SK-N-MC (cell line): ENCODE measurements at regions not wholly inside any gene's neighbourhood (a gene's known extent, or its start where the extent isn't known, plus 50 kb on each side); places are given as distances from the start of the nearest gene placed in this dataset.
"Not testable (repeated sequence)": the region's sequence is repeated elsewhere in the genome, so short reads cannot be mapped to it uniquely, and the experiment has no call there.

Experiments
- DNase-seq: peaks from one replicate; pipeline ENCODE4 v3.0.0-alpha.2; 2011; ENCODE audit warnings: low read depth, low spot score
- H3K27ac ChIP-seq: fragments of 200-600 bp; sonication (generic); 2 replicates; pipeline ENCODE4 v1.5.1; 2016; ENCODE audit warnings: mixed run types
- H3K36me3 ChIP-seq: fragments of 200-600 bp; sonication (generic); 2 replicates; pipeline ENCODE4 v1.6.1; 2017; ENCODE audit warnings: antibody characterized with exemption, low read length, mixed read lengths; ENCODE audit not compliant: insufficient read depth
- H3K4me3 ChIP-seq: fragments of 200-600 bp; sonication (generic); 2 replicates; pipeline ENCODE4 v1.5.1; 2016
- H3K9ac ChIP-seq: fragments of 200-600 bp; sonication (generic); 2 replicates; pipeline ENCODE4 v1.8.0; 2017; ENCODE audit warnings: mixed run types, mixed read lengths; ENCODE audit not compliant: insufficient read length
- H3K9me3 ChIP-seq: fragments of 200-600 bp; sonication (generic); 2 replicates; pipeline ENCODE4 v1.6.1; 2017; ENCODE audit warnings: low read depth, mild to moderate bottlenecking, antibody characterized with exemption, low read length, moderate library complexity, mixed read lengths
- EZH2 ChIP-seq: fragments of 200-600 bp; sonication (generic); IDR thresholded peaks from one replicate; pipeline ENCODE4 v1.6.1; 2017; ENCODE audit warnings: antibody characterized with exemption
- FOXP2 ChIP-seq: optimal IDR thresholded peaks from 2 replicates; pipeline ENCODE3; 2011; ENCODE audit warnings: mild to moderate bottlenecking, moderate library complexity; ENCODE audit not compliant: insufficient read depth; ENCODE audit errors: extremely low read length, control extremely low read depth
- POLR2AphosphoS5 ChIP-seq: IDR thresholded peaks from 2 replicates; pipeline ENCODE4 v1.6.1; 2012; ENCODE audit warnings: mild to moderate bottlenecking, low read depth, low read length, borderline replicate concordance

- Histone ChIP-seq H3K27ac (no peak overlapping the region), H3K9me3 (no peaks in the 10 kb centered on the region), H3K36me3 (no peaks in the 10 kb centered on the region), H3K9ac (no peak overlapping the region), H3K4me3 (no peak overlapping the region)
- DNase-seq: no peak
- TF ChIP-seq EZH2: no peak
- TF ChIP-seq POLR2AphosphoS5: no peak
- no peak for TF ChIP-seq FOXP2
Observed at GRCh38 chr3:72031581-72031980, 246.6 kb upstream of the PROK2 start.

- not testable (repeated sequence) for H3K36me3 ChIP-seq, H3K4me3 ChIP-seq, H3K9ac ChIP-seq, DNase-seq, H3K9me3 ChIP-seq, H3K27ac ChIP-seq
Observed at GRCh38 chr3:72030296-72030695, 245.3 kb upstream of the PROK2 start.

GRCh38 chr3:72028726-72029125 lies 243.8 kb upstream of the PROK2 start:
- not testable (repeated sequence) for H3K27ac ChIP-seq, DNase-seq, H3K4me3 ChIP-seq, H3K9ac ChIP-seq, H3K9me3 ChIP-seq, H3K36me3 ChIP-seq

- not testable (repeated sequence) for H3K9ac ChIP-seq, H3K9me3 ChIP-seq, H3K27ac ChIP-seq, H3K36me3 ChIP-seq, H3K4me3 ChIP-seq, DNase-seq
Observed at GRCh38 chr3:72028307-72028706, 243.4 kb upstream of the PROK2 start.

GRCh38 chr3:72027728-72028127 lies 242.8 kb upstream of the PROK2 start:
- H3K4me3 ChIP-seq, H3K27ac ChIP-seq, DNase-seq, H3K9me3 ChIP-seq, H3K36me3 ChIP-seq, H3K9ac ChIP-seq: not testable (repeated sequence)

GRCh38 chr3:72022027-72022426 lies 237.1 kb upstream of the PROK2 start:
- no peaks in the 10 kb centered on the region for H3K36me3 ChIP-seq

GRCh38 chr3:72021531-72021930 lies 236.6 kb upstream of the PROK2 start:
- TF ChIP-seq EZH2 (no peak), POLR2AphosphoS5 (no peak), FOXP2 (no peak)
- no peak for DNase-seq
- Histone ChIP-seq H3K9me3 (no peaks in the 10 kb centered on the region), H3K27ac (no peak overlapping the region), H3K9ac (no peak overlapping the region), H3K36me3 (no peaks in the 10 kb centered on the region), H3K4me3 (no peak overlapping the region)

More at GRCh38 chr3:72022027-72022426, 237.1 kb upstream of the PROK2 start:
- no peak overlapping the region for H3K9ac ChIP-seq
- H3K9me3 ChIP-seq: no peaks in the 10 kb centered on the region
- H3K4me3 ChIP-seq: no peak overlapping the region
- no peak for DNase-seq
- TF ChIP-seq POLR2AphosphoS5 (no peak), FOXP2 (no peak), EZH2 (no peak)
- H3K27ac ChIP-seq: no peak overlapping the region

- H3K9ac ChIP-seq: no peak overlapping the region
- TF ChIP-seq EZH2 (no peak), POLR2AphosphoS5 (no peak), FOXP2 (no peak)
- H3K36me3 ChIP-seq: no peaks in the 10 kb centered on the region
- no peak for DNase-seq
- no peak overlapping the region for H3K4me3 ChIP-seq
- H3K27ac ChIP-seq: no peak overlapping the region
- no peaks in the 10 kb centered on the region for H3K9me3 ChIP-seq
Observed at GRCh38 chr3:72018343-72018984, 233.5 kb upstream of the PROK2 start.

GRCh38 chr3:72017935-72018334 lies 233.0 kb upstream of the PROK2 start:
- H3K27ac ChIP-seq: no peak overlapping the region
- no peak overlapping the region for H3K4me3 ChIP-seq

More at GRCh38 chr3:72017935-72018334, 233.0 kb upstream of the PROK2 start:
- H3K9me3 ChIP-seq: no peaks in the 10 kb centered on the region
- no peaks in the 10 kb centered on the region for H3K36me3 ChIP-seq
- no peak overlapping the region for H3K9ac ChIP-seq
- TF ChIP-seq EZH2 (no peak), POLR2AphosphoS5 (no peak), FOXP2 (no peak)
- DNase-seq: no peak
